Activated CD4-positive, alpha-beta T cell treated with anti-CD3 and anti-CD28 coated beads for 4 hours (primary cell): ENCODE measurements at regions not wholly inside any gene's neighbourhood (a gene's known extent, or its start where the extent isn't known, plus 50 kb on each side); places are given as distances from the start of the nearest gene placed in this dataset.
"Not testable (repeated sequence)": the region's sequence is repeated elsewhere in the genome, so short reads cannot be mapped to it uniquely, and the experiment has no call there.

Experiments used
- DNase-seq, 2 donors: peaks; one replicate each; pipeline ENCODE4 v3.0.0-alpha.2; 2020

DNA sequence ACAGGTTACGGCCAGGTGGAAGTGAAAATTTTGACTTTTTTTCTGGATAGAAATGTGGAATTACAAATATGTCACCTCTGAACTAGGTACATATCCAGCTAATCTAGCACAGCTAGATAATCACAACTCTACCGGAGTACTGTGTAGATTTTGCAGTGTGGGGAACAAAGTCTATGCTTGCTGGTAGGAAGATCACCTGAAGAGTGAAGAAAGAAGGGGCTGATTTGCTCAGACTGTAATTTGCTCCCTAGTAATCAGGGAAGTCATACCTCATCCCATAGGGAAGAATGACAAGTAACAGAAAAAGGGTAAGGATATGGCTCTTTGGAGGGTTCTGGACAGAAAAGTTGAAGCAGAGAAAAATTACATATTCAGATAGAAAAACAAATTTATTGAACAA is 319.6 kb upstream of the TMPRSS15 start:
- no peak for DNase-seq

DNA sequence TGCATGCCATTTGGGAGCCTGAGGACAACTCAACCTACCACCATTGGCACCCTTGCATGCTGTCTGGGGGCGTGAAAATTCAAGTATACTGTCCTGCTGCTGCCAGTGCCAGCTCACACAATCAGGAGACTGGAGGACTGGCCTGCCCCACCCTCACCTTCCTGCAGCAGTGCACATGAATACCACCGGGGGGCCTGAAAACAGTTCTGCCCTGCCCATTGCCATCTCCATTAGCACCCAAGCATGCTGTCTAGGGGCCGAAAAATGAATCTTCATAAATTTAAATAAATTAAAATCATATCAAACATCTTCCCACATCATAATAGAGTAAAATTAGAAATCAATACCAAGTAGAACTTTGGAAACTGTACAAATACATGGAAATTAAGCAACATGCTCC is 322.1 kb upstream of the TMPRSS15 start:
- DNase-seq, result no peak

DNA sequence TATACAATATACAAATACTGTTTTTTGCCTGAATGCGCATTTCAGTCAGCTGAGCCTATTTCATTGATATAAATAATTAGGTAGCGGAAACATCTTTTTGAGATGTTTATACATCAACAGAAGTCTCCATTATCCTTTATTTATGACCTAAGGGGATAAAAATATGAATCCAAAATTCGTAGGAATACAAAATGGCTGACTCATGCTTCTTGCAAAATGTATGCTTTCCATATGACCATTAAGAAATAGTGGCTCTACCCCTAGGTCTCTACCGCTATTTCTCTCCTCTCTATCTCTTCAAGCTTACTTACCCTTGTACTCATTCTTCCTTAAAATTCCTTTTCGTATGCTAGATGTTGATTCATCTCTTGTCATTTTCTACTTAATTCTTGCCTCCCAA is 338.4 kb upstream of the TMPRSS15 start:
- DNase-seq, result no peak

DNA sequence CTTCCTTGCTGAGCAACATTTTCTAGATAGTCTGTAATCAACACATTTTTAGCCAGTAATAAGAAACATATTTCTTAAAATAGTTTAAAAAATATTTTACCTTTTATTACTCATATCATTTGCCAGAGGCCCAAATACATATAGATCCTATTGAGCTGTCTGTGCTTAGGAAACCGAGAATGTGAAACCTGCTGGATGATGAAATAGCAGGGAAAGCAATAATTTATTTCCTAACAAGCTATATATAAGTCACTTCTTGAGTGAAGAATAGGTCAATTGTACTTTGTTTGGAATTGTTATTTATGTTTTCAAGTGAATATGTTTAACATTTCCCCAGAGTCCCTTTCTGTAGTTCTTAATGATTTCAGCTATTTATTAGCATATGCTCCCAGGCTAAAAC is 339.9 kb upstream of the TMPRSS15 start:
- DNase-seq, result no peak

DNA sequence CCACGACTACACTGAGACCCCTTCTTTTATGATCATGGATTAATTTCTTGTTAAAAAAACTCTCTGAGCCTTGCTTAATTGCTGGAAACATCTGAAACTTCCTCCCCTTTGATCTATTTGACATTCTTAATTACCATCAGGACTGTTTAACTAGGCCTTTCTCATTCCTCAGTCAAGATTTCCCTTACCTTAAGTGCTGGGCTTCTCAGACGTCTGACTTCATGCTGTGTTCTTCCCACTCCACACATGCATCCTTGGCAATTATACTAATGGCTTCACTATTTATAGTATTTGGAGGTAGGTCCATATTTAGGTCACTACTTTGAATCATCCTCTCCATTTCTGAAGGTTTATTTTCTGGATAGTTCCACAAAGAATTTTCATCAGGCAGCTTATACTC is 341.3 kb upstream of the TMPRSS15 start:
- no peak for DNase-seq

DNA sequence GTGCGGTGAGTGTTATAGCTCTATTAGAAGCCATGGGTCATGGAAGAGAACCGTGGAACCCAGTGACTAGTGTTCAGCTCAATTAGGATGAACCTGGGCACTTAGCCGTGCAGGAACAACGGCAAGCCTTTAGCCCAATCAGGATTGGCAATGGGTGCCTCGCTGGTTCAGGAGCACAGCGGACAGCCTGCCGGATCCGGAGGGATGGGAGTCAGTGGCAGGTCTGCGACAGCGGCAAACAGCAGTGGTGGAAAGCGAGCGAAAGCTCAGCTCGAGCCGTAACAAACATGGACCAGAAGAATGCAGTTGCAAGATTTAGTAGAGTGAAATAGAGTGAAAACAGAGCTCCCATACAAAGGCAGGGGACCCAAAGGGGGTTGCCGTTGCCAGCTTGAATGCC is 349.3 kb upstream of the TMPRSS15 start:
- DNase-seq, result not testable (repeated sequence)

DNA sequence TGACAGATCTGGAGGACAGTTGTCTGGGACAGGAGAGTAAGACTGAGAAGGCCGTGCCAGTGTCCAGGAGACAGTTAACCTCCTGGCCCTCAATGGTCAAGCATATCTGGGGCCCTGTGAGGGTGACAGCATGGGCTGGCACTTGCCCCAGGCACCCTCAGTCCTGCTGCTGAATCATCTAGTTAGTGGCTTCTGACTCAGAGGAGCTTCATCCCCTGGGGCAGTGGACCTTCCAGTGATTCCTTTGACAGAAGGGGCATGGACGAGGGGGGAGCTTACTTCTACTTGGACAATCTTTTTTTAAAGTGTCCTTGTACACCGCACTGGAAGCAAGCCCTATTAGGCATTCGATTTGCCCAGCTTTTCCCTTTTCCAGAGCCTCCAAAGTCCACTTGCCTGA is 352.7 kb upstream of the TMPRSS15 start:
- DNase-seq, result not testable (repeated sequence)

DNA sequence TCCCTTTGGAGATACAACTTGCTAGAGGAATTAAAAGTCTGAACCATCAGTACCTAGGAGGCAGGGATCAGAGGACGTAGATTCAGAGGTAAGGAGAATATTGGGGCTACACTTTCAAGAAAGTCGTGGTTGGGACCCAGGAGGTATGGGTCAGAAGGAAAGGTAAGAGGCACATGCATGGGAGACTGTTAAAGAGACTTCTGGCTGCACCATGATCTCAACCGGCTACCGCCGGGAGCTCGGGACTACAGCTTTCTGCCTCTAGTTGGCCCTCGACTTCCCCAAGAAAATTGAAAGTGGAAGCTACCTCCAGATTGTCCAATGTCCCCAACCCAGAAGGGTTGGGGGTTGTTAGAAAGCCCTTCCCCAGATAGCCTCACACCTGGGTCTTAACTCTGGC is 355.7 kb upstream of the TMPRSS15 start:
- no peak for DNase-seq

DNA sequence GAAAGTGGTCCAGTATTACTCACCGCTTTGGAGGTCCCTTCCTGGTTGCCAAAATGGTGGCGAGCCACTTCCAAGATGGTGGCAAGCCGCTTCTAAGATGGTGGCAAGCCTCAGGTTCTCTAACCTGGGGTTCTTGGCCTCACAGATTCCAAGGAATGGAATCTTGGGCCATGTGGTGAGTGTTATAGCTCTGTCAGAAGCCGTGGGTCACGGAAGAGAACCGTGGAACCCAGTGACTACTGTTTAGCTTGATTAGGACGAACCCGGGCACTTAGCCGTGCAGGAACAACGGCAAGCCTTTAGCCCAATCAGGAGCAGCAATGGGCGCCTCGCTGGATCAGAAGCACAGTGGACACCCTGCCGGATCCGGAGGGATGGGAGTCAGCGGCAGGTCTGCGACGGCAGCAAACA is 356.2 kb upstream of the TMPRSS15 start:
- DNase-seq, result no peak

DNA sequence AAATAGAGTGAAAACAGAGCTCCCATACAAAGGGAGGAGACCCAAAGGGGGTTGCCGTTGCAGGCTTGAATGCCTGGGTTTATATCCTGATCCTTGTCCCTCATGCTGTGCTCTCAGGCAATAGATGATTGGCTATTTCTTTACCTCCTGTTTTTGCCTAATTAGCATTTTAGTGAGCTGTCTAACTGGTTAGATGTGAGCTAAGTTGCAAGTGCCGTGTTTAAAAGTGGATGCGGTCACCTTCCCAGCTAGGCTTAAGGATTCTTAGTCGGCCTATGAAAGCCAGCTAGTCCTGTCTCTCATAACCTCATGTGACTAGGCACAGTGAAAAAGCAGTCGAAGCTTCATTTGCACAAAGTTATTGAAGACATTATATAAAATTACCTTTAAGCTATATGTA is 356.7 kb upstream of the TMPRSS15 start:
- no peak for DNase-seq

DNA sequence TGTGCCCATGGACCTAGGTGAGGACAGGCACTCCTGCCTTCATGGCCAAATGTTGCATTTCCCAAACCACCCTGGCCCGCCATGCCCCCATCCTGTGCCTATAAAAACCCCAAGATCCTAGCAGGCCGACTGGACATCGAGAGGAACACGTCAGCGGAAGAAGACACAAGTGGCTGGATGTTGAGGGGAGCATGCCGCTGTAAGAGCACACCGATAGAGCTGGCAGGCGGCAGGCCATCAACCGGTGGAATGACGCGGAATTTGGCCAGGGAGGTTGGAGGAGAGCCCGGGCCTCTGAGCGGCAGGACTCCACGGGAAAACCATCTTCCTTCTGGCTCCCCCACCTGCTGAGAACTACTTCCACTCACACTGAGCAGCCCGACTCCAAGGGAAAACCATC is 361.1 kb upstream of the TMPRSS15 start:
- no peak for DNase-seq

DNA sequence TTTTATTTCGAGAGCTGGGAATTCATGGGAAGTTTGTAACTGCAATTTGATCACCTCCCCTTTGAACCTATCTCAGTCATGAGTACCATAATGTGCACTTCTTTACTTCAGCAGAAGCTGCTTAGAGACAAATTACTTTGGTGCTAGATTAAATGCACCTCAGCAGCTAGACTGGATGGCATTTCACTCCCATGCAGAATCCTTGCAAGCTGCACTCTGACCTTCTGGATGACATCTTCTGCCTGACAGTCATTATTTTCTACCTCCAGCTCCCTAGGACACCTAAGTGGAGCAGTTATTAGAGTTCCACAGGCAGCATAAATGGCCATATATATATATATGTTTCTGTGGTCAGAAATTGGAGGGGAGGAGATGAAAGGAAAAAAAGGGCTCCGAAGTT is 366.0 kb upstream of the TMPRSS15 start:
- DNase-seq, result no peak

DNA sequence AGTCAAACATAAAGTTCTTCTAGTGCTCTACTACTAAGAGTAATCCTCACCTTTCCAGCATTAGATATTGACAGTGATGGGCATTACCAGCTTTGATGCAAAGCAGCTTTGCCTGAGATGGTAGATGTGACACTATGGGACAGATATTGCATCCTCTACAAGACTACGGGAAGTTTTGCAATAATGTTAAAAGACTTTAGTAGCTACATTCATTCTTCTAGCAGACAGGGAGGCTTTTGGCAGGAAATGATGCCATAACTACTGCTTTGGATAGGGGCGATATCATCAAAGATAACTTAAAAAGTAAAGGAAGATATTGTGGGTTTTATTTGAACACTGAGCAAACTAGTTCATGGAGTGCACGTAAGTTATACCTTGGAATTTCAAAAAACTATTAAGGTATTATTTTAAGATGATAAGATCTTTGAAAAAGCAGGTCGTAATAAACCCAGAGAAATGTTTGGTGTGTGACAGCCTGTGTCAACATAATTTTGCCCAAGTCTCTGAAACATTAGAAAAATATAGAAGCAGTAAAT is 368.3 kb upstream of the TMPRSS15 start:
- DNase-seq, result no peak

DNA sequence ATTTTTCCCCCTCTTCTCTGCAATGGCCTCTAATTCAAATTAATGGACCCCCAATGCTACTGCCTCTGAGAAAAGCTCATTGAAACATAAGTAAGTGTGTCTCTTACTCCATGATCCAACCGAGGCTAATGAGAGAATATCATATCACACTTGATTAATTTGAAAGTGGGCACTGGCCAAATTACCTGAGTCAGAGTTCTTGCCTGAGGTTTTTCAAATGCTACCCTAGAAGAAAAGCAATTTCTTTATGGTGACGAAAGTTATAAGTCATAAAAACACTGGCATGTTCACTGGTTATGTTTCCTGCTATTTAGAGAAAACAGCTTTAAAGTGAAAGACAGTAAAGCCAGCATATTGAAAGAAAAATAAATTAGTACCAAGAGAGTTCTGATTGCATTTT is 368.8 kb upstream of the TMPRSS15 start:
- DNase-seq, result no peak

DNA sequence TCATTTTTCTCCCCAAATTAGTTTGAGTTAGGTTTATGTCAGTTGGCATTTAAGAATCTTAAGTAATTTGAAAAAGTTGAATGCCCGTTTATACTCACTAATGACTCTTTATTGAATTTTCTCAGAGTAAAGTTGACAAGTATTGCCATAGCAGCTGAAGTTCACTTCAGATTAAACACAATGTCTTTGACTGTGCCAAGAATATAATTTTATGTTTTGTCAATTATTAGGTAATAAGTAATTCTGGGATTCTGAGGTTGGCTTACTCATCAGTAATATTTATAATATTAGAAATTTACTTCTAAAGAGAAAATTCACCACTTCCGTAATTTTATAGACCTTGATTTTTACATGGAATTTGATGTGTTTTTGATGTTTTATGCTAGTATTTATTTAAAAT is 369.3 kb upstream of the TMPRSS15 start:
- DNase-seq, result no peak

DNA sequence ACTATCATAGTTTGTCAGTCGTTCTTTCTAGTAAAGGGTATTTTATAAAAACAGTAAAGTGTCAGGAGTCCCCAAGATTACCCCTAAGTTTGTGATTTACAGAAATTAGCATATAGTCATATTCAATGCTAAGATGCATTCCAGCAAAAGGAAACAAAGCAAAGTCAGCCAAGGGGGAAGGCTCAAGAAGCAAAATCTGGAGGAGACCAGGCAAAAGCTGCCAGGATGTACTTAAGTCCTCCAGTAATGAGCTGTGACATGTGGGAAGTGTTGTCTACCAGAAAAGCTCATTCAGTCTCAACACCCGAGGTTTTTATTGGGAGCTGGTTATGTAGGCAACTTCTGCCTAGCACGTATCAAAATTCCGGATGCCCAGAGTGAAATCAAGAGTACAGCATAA is 373.4 kb upstream of the TMPRSS15 start:
- DNase-seq, result no peak

DNA sequence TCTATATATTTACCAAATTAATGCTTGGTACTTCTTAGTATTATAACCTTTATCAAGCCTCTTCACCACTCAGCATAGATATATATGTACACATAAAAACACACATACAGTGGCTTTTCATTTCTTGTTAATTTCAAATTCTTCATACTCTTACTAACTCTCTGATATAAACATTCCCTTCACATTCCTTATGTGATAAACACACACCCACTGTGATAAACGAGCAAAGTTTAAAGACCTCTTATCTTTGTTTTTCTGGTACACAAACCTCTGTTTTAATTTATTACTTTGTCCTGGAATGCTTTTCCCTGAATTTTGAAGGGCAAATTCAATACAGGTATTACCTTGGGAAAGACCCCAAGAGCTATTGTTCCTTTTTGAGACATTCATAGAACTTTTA is 379.1 kb upstream of the TMPRSS15 start:
- DNase-seq, result no peak

DNA sequence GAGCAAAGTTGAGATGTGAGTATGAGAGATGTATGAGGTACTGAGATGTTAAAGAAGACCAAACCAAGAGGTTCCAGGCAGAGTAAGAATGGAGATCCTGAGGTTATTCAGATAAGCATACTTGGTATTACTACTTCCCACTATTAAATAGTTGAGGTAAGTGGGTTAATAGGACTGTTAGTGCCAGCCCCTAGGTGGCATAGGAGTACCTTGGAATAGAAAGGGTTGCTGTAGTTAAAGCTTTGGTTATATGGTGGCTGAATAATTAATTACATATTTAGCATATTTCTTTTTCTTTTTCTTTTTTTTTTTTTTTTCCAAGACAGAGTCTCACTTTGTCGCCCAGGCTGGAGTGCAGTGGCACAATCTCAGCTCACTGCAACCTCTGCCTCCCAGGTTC is 397.9 kb upstream of the TMPRSS15 start:
- DNase-seq, result no peak

DNA sequence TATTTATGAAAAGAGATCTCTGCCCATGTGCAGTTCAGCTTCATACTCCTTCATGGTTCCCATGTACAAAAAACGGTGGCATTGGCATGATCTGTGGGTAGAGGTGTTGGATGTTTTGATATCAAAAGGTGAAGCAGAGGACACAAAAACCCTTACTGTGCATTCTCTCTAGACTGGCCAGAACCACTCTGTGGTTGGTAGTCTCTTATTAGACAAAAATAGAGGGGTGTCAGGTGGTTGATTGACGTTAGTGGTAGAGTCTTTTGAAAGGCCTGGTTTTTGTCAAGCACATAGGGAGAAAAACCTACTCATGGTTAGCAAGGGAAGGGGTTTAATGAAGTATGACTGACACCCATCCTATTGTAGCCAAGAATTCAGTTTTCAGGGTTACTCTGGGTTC is 400.0 kb upstream of the TMPRSS15 start:
- DNase-seq, result no peak

DNA sequence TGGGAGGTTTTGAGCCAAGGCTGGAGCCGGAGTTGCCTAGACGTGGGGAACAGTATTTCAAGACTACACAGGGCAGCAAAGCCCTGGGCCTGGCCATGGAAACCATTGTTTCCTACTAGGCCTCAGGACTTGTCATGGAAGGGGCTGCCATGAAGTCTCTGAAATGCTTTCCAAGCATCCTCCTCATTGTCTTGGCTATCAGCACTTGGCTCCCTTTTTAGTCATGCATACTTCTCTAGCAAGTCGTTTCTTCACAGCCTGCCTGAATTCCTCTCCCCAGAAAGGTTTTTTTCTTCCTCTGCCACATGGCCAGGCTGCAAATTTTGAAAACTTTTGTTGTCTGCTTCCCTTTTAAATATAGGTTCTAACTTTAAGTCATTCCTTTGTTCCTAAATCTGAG is 406.6 kb upstream of the TMPRSS15 start:
- no peak for DNase-seq

DNA sequence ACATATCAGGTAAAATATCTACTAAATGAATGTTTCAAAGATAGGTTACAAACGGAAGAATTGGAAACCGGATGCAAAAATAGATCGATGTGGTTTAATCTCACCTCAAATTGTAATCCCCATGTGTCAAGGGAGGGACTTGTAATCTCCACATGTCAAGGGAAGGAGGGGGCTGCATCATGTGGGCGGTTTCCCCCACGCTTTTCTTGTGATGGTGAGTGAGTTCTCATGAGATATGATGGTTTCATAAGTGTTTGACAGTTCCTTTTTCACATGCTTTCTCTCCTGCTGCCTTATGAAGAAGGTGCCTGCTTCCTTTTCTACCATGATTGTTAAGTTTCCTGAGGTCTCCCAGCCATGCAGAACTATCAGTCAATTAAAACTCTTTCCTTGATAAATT is 408.7 kb upstream of the TMPRSS15 start:
- no peak for DNase-seq

DNA sequence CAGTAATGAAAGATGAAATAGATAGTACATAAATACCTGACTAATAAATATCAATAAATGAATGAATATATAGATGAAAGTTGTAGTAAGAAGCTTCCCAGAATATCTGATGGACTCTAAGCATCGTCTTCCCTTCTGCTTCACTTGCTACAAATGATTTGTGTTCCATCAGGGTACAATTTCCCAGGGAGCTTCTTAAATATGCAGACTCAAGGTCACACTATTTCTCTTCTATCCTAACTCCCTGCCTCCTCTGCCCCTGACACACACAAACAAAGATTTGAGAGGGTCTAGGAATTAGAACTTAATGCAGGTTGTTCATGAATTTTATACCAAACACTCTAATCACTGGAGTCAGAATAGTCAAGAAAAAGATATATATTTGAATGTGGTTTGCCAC is 415.9 kb upstream of the TMPRSS15 start:
- no peak for DNase-seq

DNA sequence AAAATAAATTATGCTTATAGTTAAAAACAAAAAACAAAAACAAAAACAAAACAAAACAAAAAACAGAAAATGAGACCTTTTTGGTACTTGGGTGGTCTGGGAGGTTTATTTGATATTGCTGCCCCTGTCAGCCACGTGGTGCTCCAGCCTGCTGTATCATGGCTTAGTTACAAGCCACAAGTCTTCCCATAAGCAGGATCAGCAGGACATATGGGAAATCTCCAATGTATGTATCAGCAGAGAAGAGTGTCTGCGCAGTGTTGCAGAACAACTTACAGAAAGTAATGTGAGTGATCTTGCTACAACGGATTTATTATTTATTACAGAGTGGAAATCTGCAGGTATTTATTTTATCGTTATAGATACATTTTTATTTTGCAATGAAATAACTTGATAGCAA is 423.0 kb upstream of the TMPRSS15 start:
- no peak for DNase-seq

DNA sequence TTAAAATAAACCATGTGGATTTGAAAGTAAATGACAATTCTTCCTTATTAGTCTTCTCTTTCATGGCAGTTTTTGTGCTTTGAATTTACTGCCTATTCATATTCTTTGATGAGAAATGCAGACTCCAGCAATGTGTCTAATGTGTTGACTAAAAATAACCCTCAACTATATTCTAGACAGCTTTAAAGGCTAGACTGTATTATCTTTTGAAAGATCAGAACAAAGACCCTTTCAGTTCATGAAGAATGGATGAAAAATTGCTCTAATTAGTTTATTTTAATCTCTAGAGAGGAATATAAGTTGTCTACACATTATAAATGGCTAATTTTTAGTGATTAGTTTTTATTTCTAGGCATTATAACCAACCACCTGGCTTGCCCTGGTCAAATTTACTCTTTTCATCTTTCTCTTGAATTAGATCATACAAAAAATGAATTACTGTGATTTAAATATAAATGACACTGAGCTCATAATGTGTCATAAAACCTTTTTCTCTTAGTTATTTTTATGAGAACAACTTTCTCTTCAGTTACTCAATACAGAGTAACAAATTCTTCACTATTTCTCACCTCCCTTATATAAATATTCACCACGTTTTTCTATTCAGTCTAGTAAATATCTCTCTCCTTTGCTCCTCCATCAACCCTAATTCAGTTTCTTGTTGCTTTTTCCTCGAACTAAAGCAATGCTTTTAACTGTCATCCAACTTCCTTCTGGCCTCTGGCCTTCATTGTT is 428.5 kb upstream of the TMPRSS15 start:
- no peak for DNase-seq

DNA sequence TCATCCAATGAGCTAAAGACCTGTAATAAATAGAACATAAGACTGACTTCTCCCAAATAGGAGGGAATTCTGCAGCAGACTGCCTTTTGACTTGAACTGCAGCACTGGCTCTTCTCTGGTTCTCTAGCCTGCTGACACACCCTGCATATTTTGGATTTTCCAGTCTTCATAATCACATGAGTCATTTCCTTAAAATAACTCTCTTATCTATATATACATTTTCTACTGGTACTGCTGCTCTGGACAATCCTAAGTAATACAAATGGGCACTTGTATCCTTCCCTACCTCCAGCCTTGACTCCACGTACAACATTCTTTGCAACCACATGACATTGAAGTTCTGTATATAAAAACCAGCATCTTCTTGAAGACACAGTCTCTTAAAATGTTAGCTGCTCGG is 429.4 kb upstream of the TMPRSS15 start:
- DNase-seq, result no peak
